Central memory CD4-positive, alpha-beta T cell (primary cell): ENCODE measurements at regions not wholly inside any gene's neighbourhood (a gene's known extent, or its start where the extent isn't known, plus 50 kb on each side); places are given as distances from the start of the nearest gene placed in this dataset.
"Not testable (repeated sequence)": the region's sequence is repeated elsewhere in the genome, so short reads cannot be mapped to it uniquely, and the experiment has no call there.

Experiments
- DNase-seq: peaks from one replicate; pipeline ENCODE4 v3.0.0; 2022

DNA sequence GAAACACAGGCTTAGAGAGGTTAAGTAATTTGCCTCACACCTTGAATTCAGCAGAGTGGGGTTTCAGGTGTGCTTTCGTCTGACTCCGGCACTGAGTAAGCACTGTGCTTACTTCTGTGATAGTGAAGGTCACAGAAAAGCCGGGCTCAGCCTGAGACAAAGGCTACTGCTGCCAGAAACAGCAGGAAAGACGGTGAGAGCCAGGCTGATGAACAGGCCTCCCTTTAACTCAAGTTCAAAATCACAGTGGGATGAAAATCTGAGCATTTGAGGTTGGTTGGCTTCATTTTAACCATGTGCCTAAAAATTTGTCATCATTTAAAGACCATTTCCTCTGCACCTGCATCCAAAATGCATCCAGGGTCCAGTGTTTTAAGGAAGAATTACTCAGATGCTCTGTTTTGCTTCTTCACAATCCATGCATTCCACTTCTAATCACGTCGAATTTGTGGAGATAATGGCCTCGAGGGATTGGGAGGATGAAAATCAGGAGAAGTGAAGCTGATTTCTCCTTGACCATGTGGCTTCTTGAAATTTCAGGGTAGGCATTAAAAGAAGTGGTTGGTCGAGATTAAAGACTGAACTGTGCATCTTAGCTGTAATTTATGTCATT is 121.2 kb upstream of the LNX1 start:
- DNase-seq: no peak

DNA sequence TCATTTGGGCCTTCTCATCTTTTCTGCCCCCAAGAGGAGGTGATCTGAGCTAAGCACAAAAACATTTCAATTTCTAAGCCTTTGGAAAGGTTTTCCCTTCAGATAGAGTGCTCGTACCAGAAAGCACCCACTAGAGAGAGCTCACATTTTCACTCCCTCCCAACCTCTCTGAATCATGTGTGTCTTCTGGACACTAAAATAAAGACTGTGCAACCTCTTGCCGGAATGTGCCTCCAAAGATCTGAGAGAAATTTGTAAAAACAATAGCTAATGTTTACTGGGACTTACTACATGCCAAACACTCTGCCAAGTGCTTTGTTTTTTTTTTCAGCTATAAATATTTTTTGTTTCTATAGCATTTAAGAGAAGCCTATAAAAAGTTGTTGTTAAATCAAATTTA is 120.6 kb upstream of the LNX1 start:
- DNase-seq: no peak

DNA sequence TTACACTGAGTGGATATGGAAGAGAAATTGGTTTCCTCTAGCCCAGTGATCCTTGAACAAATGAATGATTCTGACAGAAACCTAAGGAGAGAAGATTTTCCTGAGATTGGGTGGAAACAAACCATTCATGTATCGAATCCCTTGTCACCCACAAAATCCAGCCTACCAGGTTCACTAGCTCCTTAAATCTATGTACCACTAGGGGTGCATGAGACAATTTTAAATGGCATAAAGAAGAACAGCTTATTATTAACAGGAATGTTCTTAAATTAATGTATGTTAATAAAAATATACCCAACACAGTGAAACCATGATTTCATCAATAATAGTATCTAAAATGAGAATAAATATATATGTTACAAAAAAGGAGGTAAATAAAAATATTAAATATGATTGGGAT is 118.4 kb upstream of the LNX1 start:
- DNase-seq: no peak

DNA sequence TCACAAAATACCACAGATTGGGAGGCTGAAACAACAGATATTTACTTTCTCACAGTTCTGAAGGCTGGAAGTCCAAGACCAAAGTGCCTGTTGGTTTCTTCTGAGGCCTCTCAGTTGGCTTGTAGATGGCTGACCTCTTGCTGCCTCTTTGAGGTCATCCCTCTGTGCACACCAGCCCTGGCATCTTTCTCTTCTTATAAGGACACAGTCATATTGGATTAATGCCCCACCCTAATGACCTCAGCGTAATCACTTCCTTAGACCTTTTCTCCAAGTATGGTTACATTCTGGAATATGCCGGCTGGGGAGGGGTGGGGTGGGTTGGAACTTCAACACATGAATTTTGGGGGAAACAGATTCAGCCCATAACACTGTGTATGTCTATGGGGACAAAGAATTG is 116.2 kb upstream of the LNX1 start:
- no peak for DNase-seq

DNA sequence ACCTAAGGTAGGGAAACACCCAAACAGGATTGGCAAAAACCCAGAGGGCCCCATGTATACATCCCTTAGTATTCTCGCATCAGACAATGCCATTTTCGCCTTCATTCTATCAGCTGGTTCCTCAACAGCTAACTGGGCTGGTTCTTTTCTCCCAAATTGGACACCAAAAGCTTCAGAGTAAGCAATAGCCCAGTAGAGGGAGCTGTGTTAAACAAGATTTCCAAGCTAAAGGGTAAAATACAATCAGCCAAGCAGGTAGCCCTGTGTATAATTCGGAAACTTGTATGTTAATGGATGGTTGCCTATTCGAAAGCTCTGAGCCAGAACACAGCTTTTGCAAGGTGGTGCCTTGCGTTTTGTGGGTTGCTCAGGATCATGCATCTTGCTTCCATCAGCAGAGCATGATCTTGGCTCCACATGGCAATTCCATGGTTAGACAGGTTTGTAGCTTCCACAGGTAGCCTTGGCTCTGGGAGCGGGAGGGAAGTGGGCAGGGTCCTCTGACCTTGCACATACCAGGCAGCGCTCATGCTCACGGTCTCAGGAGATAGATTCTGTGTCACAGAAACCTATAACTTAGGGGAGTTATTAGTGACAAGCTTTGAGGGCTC is 115.2 kb upstream of the LNX1 start:
- no peak for DNase-seq

DNA sequence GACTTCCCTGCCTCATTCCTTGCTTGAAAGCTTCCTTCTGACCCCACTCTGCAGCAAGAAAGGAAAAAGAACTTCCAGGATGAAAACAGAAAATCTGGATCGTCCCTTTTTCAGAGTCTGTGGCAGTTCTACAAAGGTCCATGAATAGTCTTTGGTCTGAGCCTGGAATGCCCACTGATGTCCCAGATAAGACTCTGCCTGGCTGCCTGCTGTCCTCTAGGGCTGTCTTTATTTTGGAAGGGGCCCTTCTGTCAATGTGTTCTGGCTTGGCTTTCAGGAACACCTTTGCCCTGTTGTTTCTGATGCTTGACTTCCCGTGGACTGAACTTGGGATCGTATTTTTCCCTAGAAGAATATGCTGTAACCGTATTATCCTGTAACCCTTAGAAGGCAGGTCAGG is 114.7 kb upstream of the LNX1 start:
- DNase-seq: no peak

DNA sequence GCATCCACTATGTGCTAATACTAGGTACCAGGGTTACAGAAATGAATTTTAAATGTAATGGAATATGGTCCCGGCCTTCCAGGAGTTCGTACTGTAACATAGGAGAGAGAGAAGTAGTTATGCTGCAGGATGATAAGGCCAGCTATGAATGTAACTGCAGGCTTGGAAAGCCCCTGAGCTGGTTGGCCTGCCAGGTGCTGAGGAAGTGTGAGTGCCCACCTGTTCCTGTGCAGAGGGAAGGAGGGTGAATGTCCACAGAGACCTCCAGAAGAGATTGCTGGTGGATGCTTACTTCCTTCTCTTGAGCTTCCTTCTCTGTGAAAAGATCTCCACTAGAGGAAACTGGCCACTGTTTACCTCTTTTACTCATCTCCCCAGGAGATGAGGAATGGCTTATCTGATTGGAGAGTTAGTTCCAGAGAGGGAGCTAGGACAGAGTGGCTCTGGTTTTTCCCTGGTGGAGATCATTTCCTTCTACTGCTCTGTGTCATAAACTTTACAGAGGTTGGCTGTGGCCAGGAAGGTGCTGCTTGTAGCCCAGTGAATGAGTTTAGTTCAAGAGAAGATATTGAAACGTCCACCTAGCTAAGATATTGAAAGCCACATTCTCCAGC is 114.0 kb upstream of the LNX1 start:
- DNase-seq: no peak

DNA sequence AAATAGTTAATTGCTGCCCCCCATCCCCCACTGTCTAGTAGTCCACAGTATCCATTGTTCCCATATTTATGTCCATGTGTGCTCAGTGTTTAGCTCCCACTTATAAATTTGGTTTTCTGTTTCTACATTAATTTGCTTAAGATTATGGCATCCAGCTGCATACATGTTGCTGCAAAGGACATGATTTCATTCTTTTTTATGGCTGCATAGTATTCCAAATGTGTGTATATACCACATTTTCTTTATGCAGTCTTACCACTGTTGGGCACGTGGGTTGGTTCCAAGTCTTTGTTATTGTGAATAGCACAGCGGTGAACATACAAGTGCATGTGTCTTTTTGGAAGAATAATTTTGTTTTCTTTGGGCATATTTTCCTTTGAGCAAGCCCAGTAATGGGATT is 113.0 kb upstream of the LNX1 start:
- DNase-seq: no peak

DNA sequence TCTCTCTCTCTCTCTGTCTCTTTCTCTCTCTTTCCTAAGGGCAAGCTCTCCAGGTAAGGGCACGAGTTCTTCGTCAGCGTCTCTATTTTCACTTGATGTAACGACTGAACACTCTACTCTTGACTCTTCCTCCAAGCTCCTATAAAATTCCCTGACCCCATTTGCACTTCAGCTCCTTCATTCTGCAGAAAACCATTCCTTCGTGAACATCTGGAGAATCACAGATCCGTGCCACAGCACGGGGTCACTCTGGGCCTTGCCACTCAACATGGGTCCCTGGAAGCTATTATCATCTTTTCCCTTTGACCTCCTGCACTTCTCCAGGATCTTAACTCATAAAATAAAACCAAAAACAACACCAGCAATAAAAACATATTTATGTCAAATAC is 112.0 kb upstream of the LNX1 start:
- no peak for DNase-seq

DNA sequence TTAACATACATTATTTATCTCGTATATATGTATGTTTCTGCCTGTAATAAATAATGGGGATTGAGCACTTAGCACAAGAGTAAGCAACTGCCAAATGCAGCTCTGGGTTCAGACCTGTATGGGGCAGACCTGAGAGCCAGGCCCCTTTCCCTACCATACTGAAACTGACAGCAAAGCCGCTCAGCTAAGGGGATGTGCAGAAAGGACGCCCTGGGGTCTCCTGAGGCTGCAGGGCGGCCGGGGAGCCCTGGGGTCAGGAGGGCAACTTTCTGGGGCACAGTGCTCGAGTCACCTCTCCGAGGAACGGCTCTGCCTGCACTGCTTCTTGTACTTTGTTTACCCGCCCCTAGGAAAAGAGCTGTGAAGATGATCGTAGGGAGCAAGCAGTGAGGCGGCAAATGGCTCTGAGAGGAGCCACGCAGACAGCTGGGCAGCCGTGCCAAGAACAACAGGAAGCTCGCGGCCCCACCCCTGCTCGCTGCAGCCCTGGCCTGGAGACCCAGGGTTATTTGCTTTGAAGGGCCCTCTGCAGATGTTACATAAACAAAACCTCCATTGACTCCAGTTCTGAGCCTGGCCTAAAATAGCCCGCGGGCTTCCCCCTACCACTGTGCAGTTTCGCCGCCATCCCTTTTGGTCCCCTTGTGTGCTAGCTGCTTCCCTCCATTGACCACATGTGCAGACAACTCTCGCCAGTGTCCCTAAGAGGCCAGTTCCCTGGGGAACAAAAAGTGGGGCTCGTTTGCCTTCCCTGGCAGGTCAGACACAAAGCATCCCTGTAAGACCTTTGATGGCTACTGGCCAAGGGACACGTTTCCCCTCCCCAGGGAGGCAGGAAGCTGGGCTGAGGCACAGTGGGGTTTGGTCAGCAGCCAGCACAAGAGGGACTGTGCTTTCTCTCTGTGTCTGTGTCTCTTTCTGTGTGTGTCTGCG is 111.3 kb upstream of the LNX1 start:
- no peak for DNase-seq

DNA sequence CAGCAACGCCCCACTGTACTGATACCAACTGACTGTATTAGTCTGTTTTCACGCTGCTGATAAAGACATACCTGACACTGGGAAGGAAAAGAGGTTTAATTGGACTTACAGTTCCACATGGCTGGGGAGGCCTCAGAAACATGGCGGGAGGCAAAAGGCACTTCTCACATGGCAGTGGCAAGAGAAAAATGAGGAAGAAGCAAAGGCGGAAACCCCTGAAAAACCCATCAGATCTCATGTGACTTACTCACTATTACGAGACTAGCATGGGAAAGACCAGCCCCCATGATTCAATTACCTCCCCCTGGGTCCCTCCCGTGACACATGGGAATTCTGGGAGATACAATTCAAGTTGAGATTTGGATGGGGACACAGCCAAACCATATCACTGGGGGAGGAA is 110.0 kb upstream of the LNX1 start:
- not testable (repeated sequence) for DNase-seq

DNA sequence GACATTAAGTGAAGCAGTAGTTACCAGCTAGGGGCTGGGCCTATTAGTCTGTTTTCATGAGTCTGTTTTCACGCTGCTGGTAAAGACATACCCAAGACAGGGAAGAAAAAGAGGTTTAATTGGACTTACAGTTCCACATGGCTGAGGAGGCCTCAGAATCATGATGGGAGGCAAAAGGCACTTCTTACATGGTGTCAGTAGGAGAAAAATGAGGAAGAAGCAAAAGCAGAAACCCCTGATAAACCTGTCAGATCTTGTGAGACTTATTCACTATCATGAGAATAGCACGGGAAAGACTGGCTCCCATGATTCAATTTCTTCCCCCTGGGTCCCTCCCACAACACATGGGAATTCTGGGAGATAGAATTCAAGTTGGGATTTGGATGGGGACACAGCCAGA is 108.0 kb upstream of the LNX1 start:
- DNase-seq: not testable (repeated sequence)

DNA sequence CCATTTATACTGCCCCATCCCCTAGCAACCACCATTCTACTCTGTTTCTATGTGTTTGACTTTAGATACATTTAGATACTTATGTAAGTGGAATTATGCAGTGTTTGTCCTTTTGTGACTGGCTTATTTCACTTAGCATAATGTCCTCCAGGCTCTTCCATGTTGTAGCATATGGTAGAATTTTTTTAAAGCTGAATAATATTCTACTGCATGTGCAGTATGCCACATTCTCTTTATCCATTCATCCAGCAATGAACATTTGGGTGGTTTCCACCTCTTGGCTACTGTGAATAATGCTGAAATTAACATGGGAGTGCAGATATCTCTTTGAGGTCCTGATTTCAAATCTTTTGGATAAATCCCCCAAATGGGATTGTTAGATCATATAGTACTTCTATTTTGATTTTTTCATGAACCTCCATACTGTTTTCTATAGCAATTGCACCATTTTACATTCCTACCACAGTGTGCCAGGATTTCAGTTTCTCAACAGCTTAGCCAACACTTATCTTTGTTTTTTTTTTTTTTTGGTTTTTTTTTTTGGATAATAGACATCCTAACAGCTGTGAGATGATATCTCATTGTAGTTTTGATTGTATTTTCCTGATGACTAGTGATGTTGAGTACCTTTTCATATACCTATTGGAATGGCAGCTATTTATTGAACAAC is 105.9 kb upstream of the LNX1 start:
- no peak for DNase-seq

DNA sequence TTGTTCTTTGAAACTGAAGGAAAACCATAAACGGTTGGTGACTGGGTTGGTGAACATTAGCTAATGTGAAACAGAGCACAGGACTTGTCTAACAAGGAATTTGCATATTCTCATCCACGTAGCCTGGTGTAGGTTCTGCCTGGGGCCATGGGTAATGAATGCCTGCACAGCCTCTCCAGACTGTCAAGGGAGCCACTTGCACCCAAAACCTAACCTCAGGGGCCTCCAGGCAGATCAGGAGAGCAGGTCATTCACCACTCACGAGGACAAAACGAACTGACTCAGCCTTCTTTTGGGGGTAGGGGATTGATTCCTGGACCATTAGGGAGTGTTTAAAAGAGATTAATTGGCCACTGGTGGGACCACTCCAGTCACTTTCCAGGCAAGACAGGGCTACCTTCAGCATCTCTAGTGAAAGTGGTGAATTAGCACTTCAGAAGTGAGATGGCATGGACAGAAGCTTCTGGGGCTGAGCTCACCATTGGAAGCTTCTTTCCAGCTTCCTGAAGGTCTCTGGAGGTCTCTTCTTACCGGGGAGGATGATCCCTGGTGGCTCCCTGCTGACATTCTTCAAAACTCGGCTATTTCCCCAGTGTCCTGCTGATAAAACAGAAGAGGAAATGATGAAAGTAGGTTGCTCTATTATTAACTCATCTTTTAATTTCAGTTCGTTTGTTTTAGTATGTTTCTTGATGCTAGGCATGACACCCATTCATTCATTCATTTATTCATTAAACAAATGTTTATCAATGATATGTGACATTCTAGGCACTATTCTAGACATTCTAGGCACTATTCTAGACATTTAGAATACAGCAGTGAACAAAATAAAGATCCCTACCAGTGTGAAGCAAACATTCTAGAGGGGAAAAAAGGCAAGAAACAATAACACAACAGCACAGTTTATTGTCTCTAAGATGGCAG is 104.5 kb upstream of the LNX1 start:
- DNase-seq: no peak

DNA sequence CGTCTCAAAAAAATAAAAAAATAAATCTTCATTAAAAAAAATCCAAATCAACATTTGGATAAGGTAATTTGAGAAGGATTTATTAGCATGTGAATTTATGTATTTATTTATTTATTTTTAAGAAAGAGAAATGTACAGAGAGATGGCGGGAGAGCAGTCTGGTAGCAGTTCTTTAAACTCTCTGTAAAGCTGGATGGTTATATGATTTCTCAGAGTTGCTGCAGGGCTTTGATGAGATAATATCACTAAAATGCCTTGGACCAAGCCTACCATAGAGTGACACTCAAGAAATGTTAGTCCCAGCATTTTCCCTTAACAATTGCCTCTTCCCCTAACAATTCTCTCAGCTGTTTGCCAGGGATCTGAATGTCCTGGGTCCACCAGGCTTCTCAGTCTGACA is 103.4 kb upstream of the LNX1 start:
- no peak for DNase-seq

DNA sequence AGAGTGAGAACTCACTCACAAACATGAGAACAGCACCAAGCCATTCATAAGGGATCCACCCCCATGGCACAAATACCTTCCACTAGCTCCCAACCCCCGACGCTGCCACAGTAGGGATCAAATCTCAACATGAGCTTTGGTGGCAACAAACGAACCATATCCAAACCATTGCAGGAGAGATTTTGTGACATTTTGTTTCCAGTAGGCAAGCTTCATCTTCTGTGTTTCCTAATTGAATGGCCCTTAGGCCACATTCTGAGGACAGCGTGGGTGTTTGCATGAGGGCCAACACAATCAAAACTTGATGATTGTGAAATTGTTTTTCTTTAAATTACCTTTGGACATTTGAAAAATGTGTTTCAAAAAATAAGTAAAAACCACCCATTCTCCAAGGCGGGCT is 102.6 kb upstream of the LNX1 start:
- no peak for DNase-seq

DNA sequence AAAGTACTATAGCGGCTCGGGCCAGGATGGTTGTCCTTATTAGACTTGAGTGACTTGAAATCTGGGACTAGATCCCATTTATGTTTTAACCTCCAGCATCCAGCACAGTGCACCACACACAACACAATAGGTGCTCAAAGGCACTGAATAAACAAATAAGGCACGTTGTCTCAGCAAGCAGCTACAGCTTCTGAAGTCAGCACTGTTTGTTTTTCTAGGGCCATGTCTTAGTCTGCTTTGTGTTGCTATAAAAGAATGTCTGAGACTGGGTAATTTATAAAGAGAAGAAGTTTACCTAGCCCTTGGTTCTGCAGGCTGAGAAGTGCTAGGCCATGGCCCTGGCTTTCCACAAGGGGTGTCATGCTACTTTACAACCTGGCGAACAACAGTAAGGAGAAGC is 102.1 kb upstream of the LNX1 start:
- DNase-seq: no peak

DNA sequence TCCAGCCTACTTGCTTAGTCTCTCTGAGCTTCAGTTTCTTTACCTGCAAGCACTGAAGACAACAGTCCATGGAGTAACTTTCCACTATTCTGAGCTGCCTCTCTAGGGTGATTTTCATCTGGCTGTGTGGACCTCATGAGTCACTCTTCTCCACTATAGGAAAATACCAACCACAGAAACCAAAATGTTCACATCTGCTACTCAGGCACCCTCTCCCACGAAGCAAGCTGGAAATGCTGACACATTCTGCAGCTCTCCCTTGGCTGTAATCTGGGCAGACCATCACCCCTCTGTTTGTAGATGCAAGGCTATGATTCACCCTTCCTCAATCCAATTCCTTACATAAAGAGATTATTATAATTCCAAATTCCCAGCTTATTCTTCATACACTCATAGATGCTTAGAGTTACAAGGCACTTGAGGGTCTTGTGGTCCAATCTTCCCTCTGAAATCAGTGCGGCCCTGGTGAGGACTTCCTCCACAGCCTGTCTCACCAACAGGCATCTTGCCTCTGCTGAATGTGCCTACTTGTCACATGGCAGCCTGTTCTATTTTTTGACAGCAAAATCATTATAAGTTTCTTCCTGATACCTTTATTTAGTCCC is 97.0 kb upstream of the LNX1 start:
- DNase-seq: no peak

DNA sequence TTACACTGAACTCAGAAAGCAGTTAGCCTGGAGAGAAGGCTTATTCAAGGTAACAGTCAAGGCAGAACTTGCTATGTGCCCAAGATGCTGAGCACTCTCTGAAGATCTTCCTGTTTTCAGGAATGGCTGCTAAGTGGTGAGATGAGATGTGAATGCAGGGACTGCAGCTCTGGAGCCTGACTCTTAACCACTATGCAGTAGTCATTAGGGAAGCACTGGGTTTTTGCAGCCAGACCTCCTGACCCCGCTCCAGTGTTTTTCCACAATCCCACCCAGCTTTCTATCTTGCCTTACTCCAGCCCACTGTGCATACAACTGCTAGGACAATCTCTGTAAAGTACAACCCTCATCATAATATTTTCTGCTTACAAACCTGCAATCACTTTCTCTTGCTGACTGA is 95.2 kb upstream of the LNX1 start:
- DNase-seq: no peak

DNA sequence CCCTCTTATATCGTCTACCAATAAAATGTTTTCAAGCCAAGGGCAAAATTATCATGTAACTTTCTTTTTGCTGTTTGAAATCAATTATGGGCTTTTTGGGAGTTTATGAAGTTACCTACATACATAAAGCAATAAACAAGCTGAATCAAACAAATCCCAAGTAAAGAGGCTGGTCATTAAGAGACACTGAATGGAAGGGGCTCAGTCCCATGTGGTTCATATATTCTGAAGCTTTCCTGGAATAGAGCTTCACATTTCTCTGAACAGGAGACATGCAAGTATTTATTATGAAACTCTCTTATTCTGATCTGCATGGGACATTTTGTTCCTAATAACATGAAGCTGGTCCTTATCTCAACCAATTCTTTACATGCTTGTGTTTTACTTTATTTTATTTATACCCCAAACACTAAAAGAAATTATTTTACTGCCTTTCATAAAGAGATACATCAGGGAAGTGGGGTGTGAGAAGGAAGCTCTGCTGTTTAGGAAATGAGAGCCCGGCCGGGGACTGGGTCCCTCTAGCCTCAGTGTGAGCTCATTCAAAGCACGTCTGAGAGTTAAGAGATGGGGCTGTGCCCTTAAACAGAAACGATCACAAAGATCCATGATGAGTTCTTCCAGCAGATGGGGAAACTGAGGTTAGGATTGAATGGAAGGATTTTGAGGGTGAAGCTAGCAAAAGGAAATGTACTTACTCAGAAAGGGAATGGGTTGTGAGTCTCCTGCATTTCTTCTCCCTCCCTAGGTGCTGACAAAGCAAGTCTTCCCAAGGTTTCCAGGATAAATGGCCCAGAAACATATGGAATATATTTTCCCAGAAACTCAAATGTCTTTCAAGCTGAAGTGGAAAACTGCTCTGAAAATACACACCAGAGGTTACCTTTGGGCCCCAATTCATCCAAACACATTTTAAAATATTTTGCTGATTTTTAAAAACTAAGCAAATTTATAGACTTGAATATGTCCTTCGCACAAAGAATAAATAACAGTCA is 93.1 kb upstream of the LNX1 start:
- DNase-seq: no peak
